OCI-LY1 (cell line): ENCODE measurements at regions not wholly inside any gene's neighbourhood (a gene's known extent, or its start where the extent isn't known, plus 50 kb on each side); places are given as distances from the start of the nearest gene placed in this dataset.

ENCODE experiments used
- H2AFZ ChIP-seq: fragments of 200-600 bp; sonication (generic), shearing (Covaris generic); 2 replicates; pipeline ENCODE4 v1.6.0; 2014; ENCODE audit warnings: antibody characterized with exemption, mild to moderate bottlenecking, low read length
- H3F3A ChIP-seq: fragments of 200-600 bp; sonication (generic), shearing (Covaris generic); 2 replicates; pipeline ENCODE4 v1.6.0; 2014; ENCODE audit warnings: mild to moderate bottlenecking, antibody characterized with exemption, low read length, moderate library complexity; ENCODE audit not compliant: insufficient read depth
- H3K27ac ChIP-seq: fragments of 200-600 bp; sonication (generic); 2 replicates; pipeline ENCODE4 v1.5.1; 2014; ENCODE audit warnings: low read length, mixed run types, mild to moderate bottlenecking, low read depth; ENCODE audit not compliant: poor library complexity, severe bottlenecking
- H3K27me3 ChIP-seq: fragments of 200-600 bp; sonication (generic); 2 replicates; pipeline ENCODE4 v1.6.0; 2014; ENCODE audit warnings: antibody characterized with exemption, mild to moderate bottlenecking, low read length, moderate library complexity; ENCODE audit not compliant: insufficient read depth
- H3K36me3 ChIP-seq: fragments of 200-600 bp; sonication (generic); 2 replicates; pipeline ENCODE4 v1.6.1; 2014; ENCODE audit warnings: mild to moderate bottlenecking, antibody characterized with exemption, low read length, moderate library complexity, mixed read lengths; ENCODE audit not compliant: insufficient read depth
- H3K4me1 ChIP-seq: fragments of 200-600 bp; sonication (generic); 2 replicates; pipeline ENCODE4 v1.5.1; 2014; ENCODE audit warnings: mild to moderate bottlenecking, low read length, moderate library complexity; ENCODE audit not compliant: insufficient read depth, severe bottlenecking
- H3K4me2 ChIP-seq: fragments of 200-600 bp; sonication (generic), shearing (Covaris generic); 2 replicates; pipeline ENCODE4 v1.6.1; 2014; ENCODE audit warnings: low read length
- H3K4me3 ChIP-seq: fragments of 200-600 bp; sonication (generic); 2 replicates; pipeline ENCODE4 v1.5.1; 2014; ENCODE audit warnings: low read length, low read depth, mild to moderate bottlenecking, mixed read lengths; ENCODE audit not compliant: poor library complexity, severe bottlenecking
- H3K79me2 ChIP-seq: fragments of 200-600 bp; shearing (Covaris generic); 2 replicates; pipeline ENCODE4 v1.6.1; 2016; ENCODE audit warnings: mixed run types, low read length, mixed read lengths; ENCODE audit not compliant: insufficient read depth
- H3K9ac ChIP-seq: fragments of 200-600 bp; sonication (generic), shearing (Covaris generic); 2 replicates; pipeline ENCODE4 v1.6.1; 2014; ENCODE audit warnings: mild to moderate bottlenecking, low read length, mixed read lengths
- H3K9me2 ChIP-seq: fragments of 200-600 bp; sonication (generic), shearing (Covaris generic); 2 replicates; pipeline ENCODE4 v1.6.1; 2014; ENCODE audit warnings: low read depth, mild to moderate bottlenecking, low read length, mixed read lengths
- H3K9me3 ChIP-seq: fragments of 200-600 bp; shearing (Covaris generic); 2 replicates; pipeline ENCODE4 v1.6.1; 2014; ENCODE audit warnings: low read length, mixed read lengths
- H4K20me1 ChIP-seq: fragments of 200-600 bp; sonication (generic), shearing (Covaris generic); 2 replicates; pipeline ENCODE4 v1.6.0; 2016; ENCODE audit warnings: mild to moderate bottlenecking, low read length; ENCODE audit not compliant: insufficient read depth
- CTCF ChIP-seq: fragments of 200-600 bp; sonication (generic), shearing (Covaris generic); IDR thresholded peaks from 2 replicates; pipeline ENCODE4 v1.5.1; 2017; ENCODE audit warnings: mild to moderate bottlenecking, antibody characterized with exemption, low read length, moderate library complexity, mixed read lengths
- EZH2 ChIP-seq: fragments of 200-600 bp; sonication (generic), shearing (Covaris generic); IDR thresholded peaks from 2 replicates; pipeline ENCODE4 v1.8.0; 2017; ENCODE audit warnings: borderline replicate concordance, mixed run types, mild to moderate bottlenecking, antibody characterized with exemption, low read length, moderate library complexity, mixed read lengths

DNA sequence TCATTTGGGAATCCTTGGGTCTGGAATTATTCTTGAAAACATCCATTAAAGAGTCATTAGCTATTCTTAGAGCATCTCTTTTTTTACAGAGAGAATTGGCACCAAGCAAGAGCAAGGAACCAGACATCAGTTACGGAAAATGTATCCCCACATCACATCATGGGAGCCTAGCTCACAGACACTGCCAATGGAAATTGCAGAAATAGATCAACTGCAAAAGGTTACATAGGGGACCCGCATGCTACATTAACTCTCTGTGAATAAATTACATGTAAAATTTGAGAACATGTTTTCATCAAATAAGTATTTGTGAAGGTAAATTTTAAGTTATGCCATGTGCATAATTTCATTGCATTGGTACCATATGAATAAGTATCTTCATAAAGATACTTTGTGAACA is 224.8 kb downstream of the ZNF248 start:
- H2AFZ ChIP-seq: no peak overlapping the region
- H3K9ac ChIP-seq: no peak overlapping the region
- H3F3A ChIP-seq: no peaks in the 10 kb centered on the region
- H3K9me2 ChIP-seq: no peaks in the 10 kb centered on the region
- H3K79me2 ChIP-seq: no peaks in the 10 kb centered on the region
- no peaks in the 10 kb centered on the region for H4K20me1 ChIP-seq
- TF ChIP-seq CTCF: no peak
- TF ChIP-seq EZH2: no peak
- no peak overlapping the region for H3K4me3 ChIP-seq
- no peak overlapping the region for H3K27ac ChIP-seq
- H3K4me2 ChIP-seq: no peak overlapping the region
- no peaks in the 10 kb centered on the region for H3K36me3 ChIP-seq
- H3K4me1 ChIP-seq: no peaks in the 10 kb centered on the region
- H3K27me3 ChIP-seq: no peaks in the 10 kb centered on the region
- H3K9me3 ChIP-seq: no peaks in the 10 kb centered on the region

- TF ChIP-seq EZH2 (no peak), CTCF (no peak)
- Histone ChIP-seq H3K4me1 (no peaks in the 10 kb centered on the region), H3K36me3 (no peaks in the 10 kb centered on the region), H3K79me2 (no peaks in the 10 kb centered on the region), H3K4me2 (no peak overlapping the region), H3K9me3 (no peaks in the 10 kb centered on the region), H3F3A (no peaks in the 10 kb centered on the region), H4K20me1 (no peaks in the 10 kb centered on the region), H3K9me2 (no peaks in the 10 kb centered on the region), H3K27ac (no peak overlapping the region), H2AFZ (no peak overlapping the region), H3K4me3 (no peak overlapping the region), H3K27me3 (no peaks in the 10 kb centered on the region), H3K9ac (no peak overlapping the region)
Measured at GRCh38 chr10:37623506-37623905, 233.9 kb downstream of the ZNF248 start.

GRCh38 chr10:37619336-37619735 is 238.1 kb downstream of the ZNF248 start:
- H3K4me2 ChIP-seq: no peak overlapping the region
- no peak overlapping the region for H3K27ac ChIP-seq
- H3K4me3 ChIP-seq: no peak overlapping the region
- H3K36me3 ChIP-seq: no peaks in the 10 kb centered on the region
- no peak for TF ChIP-seq CTCF
- TF ChIP-seq EZH2: no peak
- no peaks in the 10 kb centered on the region for H3F3A ChIP-seq
- no peak overlapping the region for H2AFZ ChIP-seq
- no peak overlapping the region for H3K9ac ChIP-seq
- no peaks in the 10 kb centered on the region for H3K4me1 ChIP-seq
- no peaks in the 10 kb centered on the region for H3K9me2 ChIP-seq
- H3K9me3 ChIP-seq: no peaks in the 10 kb centered on the region
- H4K20me1 ChIP-seq: no peaks in the 10 kb centered on the region
- no peaks in the 10 kb centered on the region for H3K27me3 ChIP-seq
- H3K79me2 ChIP-seq: no peaks in the 10 kb centered on the region
